ENCODE measurements at regions not wholly inside any gene's neighbourhood (a gene's known extent, or its start where the extent isn't known, plus 50 kb on each side); places are given as distances from the start of the nearest gene placed in this dataset.
A peak's percentile ranks its signal among the peaks of the same experiment; 100 is the strongest.

DNA sequence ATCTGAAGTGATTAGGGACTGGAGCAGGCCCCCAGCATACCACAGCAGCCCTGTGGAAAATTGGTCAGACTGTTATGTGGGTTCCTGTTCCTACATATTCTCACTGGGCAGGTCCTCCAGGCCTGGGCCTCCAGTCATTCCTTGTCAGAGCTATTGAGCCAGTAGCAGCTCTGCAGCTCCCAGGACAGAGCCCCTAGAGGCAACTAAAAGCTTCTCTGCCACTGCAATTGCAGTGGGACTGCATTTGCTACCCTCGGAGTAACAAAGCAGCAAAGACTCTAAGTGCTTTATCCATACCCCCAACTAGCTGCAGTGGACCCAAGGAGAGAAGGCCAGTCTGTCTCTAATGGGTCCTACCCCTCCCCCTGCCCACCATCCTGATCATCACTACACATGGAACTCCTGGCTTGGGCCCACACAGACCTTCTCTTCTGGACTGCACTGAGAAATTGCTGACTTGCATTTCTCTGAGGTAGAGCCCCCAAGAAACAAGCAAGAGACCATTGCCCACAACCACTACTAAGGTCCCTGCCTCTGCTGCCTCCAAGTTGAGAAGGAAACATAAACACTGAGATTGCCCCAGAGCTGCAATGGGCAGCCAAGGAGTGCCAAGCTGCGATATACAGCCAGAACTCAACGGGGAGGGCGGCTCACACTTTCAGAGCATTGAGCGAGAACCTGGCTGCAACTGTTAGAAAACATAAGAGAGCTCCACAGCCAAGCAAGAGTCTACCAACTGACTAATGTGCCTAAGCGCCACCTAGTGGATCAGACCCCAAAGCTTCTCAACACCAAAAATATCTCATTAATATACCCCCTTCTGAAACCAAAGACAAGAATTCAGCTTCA lies 738.7 kb upstream of the NDST4 start:
- no peaks in the 10 kb centered on the region for H3K9me3 ChIP-seq (ENCODE audit: low read depth)
- TF ChIP-seq, protein P1, sequence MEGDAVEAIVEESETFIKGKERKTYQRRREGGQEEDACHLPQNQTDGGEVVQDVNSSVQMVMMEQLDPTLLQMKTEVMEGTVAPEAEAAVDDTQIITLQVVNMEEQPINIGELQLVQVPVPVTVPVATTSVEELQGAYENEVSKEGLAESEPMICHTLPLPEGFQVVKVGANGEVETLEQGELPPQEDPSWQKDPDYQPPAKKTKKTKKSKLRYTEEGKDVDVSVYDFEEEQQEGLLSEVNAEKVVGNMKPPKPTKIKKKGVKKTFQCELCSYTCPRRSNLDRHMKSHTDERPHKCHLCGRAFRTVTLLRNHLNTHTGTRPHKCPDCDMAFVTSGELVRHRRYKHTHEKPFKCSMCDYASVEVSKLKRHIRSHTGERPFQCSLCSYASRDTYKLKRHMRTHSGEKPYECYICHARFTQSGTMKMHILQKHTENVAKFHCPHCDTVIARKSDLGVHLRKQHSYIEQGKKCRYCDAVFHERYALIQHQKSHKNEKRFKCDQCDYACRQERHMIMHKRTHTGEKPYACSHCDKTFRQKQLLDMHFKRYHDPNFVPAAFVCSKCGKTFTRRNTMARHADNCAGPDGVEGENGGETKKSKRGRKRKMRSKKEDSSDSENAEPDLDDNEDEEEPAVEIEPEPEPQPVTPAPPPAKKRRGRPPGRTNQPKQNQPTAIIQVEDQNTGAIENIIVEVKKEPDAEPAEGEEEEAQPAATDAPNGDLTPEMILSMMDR (IDR thresholded peaks at IDR 0.05; ENCODE audit: poor library complexity): peak; percentile 70
- no peak for TF ChIP-seq EZH2phosphoT487 (IDR thresholded peaks at IDR 0.05; ENCODE audit: low read depth, severe bottlenecking, unreplicated experiment)
- no peak for TF ChIP-seq EZH2 (IDR thresholded peaks at IDR 0.05; ENCODE audit: borderline replicate concordance)
- H3K27ac ChIP-seq: no peak overlapping the region
- no peaks in the 10 kb centered on the region for H3K36me3 ChIP-seq (replicated peaks; ENCODE audit: insufficient read depth, low read depth)
- H3K79me2 ChIP-seq: no peaks in the 10 kb centered on the region
- H3K4me1 ChIP-seq (ENCODE audit: insufficient read depth): no peaks in the 10 kb centered on the region
- H3K9me2 ChIP-seq (replicated peaks; ENCODE audit: insufficient read depth): no peaks in the 10 kb centered on the region
- H4K20me1 ChIP-seq (ENCODE audit: insufficient read depth, poor library complexity, severe bottlenecking): no peaks in the 10 kb centered on the region
- peak; percentile 86 for DNase-seq (ENCODE audit: low spot score)
- H3K4me2 ChIP-seq: no peak overlapping the region
- no peaks in the 10 kb centered on the region for H3K27me3 ChIP-seq
- H2AFZ ChIP-seq: no peak overlapping the region
- H3K4me3 ChIP-seq: no peak overlapping the region
- WGBS (ENCODE audit: low lambda C conversion rate, missing lambda C conversion rate): 41% methylated on average over 6 of the region's 6 CpGs

DNA sequence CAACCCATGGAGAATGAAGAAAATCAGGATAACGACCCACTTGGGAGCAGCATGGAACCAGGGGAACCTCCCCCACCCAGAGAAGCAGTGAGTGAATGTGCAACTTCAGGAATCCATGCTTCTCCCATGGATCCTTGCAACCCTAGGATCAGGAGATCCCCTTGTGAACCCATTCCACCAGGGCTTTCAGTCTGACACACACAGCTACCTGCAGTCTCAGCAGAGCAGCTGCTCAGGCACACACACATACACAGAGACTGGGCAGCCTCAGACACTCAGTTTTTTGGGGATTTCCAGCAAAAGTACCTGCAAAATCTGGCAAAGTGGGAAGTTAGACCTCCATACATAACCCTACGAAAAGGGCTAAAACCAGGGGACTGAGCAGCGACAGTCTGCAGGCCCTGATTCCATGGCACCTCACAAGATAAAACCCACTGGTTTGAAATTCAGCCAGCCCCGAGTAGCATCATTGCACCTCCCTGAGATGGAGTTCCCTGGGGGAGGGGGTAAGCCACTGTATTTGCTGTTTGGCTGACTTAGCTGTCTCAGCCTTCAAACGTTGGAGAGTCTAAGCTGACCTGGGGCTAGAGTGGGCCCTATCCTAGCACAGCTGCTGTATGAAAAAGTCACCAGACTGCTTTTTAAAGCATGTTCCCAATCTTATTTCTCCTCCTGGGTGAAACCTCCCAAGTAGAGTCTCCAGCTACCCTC lies 737.5 kb upstream of the NDST4 start:
- H3K9me2 ChIP-seq (replicated peaks; ENCODE audit: insufficient read depth): no peaks in the 10 kb centered on the region
- H3K79me2 ChIP-seq: no peaks in the 10 kb centered on the region
- no peak for DNase-seq (ENCODE audit: low spot score)
- H3K9me3 ChIP-seq (ENCODE audit: low read depth): no peaks in the 10 kb centered on the region
- no peaks in the 10 kb centered on the region for H3K27me3 ChIP-seq
- H2AFZ ChIP-seq: no peak overlapping the region
- no peak overlapping the region for H3K27ac ChIP-seq
- TF ChIP-seq, protein P1 (IDR thresholded peaks at IDR 0.05; ENCODE audit: poor library complexity): no peak
- TF ChIP-seq EZH2phosphoT487 (IDR thresholded peaks at IDR 0.05; ENCODE audit: low read depth, severe bottlenecking, unreplicated experiment) (no peak), EZH2 (IDR thresholded peaks at IDR 0.05; ENCODE audit: borderline replicate concordance) (no peak)
- no peak overlapping the region for H3K4me3 ChIP-seq
- H3K4me2 ChIP-seq: no peak overlapping the region
- no peaks in the 10 kb centered on the region for H4K20me1 ChIP-seq (ENCODE audit: insufficient read depth, poor library complexity, severe bottlenecking)
- 77% methylated on average over 5 of the region's 5 CpGs for WGBS (ENCODE audit: low lambda C conversion rate, missing lambda C conversion rate)
- no peaks in the 10 kb centered on the region for H3K36me3 ChIP-seq (replicated peaks; ENCODE audit: insufficient read depth, low read depth)
- H3K4me1 ChIP-seq (ENCODE audit: insufficient read depth): no peaks in the 10 kb centered on the region

DNA sequence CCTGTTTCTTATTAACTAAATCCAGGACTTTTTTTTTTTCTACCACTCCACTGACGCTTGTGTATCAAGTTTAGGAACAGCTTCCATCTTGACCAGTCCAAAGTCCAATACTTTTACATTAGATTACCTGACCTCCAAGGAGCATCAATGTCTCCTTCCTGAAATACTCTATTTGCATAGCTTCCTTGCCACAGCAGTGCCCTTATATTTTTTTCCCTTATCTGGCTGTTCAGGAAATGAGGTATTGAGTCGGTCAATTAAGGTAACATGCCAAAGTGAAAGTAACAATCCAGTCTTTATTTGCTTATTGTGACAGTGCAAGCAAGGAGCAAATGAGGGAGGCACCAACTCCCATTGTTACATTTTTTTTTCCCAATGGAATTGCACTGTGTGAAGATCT lies 730.8 kb upstream of the NDST4 start:
- H3K4me1 ChIP-seq (ENCODE audit: insufficient read depth): no peaks in the 10 kb centered on the region
- H3K9me2 ChIP-seq (replicated peaks; ENCODE audit: insufficient read depth): no peaks in the 10 kb centered on the region
- H4K20me1 ChIP-seq (ENCODE audit: insufficient read depth, poor library complexity, severe bottlenecking): no peaks in the 10 kb centered on the region
- no peaks in the 10 kb centered on the region for H3K9me3 ChIP-seq (ENCODE audit: low read depth)
- DNase-seq (ENCODE audit: low spot score): no peak
- 67% methylated on average over 2 of the region's 2 CpGs for WGBS (ENCODE audit: low lambda C conversion rate, missing lambda C conversion rate)
- TF ChIP-seq EZH2 (IDR thresholded peaks at IDR 0.05; ENCODE audit: borderline replicate concordance): no peak
- TF ChIP-seq EZH2phosphoT487 (IDR thresholded peaks at IDR 0.05; ENCODE audit: low read depth, severe bottlenecking, unreplicated experiment): no peak
- TF ChIP-seq, protein P1 (IDR thresholded peaks at IDR 0.05; ENCODE audit: poor library complexity): no peak
- no peak overlapping the region for H3K27ac ChIP-seq
- no peak overlapping the region for H3K4me2 ChIP-seq
- no peak overlapping the region for H3K4me3 ChIP-seq
- no peaks in the 10 kb centered on the region for H3K79me2 ChIP-seq
- H3K27me3 ChIP-seq: no peaks in the 10 kb centered on the region
- no peaks in the 10 kb centered on the region for H3K36me3 ChIP-seq (replicated peaks; ENCODE audit: insufficient read depth, low read depth)
- H2AFZ ChIP-seq: no peak overlapping the region

Data from hepatocyte (in vitro differentiated cells).